Stimulated activated CD8-positive, alpha-beta memory T cell treated with anti-CD3 and anti-CD28 coated beads, Interleukin-7, amount 100 ng/mL, for 48 hours (primary cell): ENCODE measurements at regions not wholly inside any gene's neighbourhood (a gene's known extent, or its start where the extent isn't known, plus 50 kb on each side); places are given as distances from the start of the nearest gene placed in this dataset.

Experiments
- DNase-seq, 2 donors: peaks; one replicate each; pipeline ENCODE4 v3.0.0-alpha.2; 2020; ENCODE audit warnings: low read depth in 1 of 2; ENCODE audit errors: extremely low read depth in 1 of 2

DNA sequence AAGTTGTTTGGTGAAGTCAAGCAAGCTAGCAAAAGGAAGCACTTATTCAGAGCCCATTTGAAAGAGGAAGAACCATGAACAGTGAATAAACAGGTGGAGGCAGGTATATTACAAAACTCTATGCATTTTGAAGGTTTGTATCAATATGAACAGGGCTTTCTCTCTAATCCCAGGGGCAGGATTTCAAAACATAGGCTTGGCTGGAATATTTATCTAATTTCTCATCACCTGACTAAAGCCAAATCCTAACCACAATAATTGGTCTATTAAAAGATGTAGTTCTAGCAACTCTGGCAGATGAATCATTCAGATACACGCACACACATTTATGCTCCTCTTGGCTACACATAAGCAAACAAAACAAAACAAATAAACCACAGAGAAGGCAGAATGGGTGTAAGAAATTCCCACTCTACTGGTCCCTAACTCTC lies 554.4 kb downstream of the INHBA start:
- DNase-seq: no peak

GRCh38 chr7:41147606-41148485 lies 555.0 kb downstream of the INHBA start:
- DNase-seq: no peak

DNA sequence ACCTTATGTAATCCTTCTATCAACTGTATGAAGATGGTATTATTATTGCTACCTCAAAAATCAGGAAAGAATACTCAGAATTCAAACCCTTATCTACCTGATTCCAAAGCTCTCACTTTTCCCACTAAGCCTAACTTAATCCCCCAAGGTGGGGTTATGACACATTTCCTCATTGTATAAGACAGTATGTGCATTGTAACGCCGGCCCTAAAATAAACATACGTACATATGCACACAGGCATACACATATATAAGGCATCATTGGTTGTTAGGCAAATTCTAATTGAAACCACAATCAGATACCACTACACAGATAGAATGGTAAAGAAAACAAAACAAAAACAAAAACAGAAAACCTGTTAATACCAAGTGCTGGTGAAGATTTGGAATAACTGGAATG lies 556.5 kb downstream of the INHBA start:
- DNase-seq: no peak

GRCh38 chr7:41145656-41146055 lies 557.2 kb downstream of the INHBA start:
- DNase-seq: no peak

DNA sequence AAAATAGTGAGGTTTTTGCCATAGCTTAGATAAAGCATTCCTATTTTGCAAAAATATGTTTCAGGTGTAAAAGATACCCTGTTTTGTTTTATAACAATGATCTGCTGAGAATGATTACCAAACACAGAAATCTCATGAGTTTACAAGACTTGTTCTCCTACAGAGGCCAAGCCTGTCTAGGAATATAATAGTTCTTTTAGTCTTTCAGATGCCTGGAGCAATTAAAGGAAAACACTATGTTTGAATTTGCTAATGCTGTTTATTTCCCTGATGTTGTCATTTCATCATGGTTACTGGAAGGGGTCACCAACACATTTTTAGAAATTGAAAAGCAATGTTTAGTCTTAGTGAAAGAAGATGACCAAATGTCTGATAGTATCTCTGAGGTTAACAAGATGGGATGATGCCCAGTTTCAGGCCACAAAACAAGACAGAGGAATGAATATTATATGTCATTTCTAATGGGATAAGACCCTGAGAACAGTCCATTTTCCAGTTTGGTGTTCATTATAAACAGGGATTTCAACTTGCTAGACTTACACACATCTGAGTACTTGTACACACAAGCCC lies 559.9 kb downstream of the INHBA start:
- no peak for DNase-seq

DNA sequence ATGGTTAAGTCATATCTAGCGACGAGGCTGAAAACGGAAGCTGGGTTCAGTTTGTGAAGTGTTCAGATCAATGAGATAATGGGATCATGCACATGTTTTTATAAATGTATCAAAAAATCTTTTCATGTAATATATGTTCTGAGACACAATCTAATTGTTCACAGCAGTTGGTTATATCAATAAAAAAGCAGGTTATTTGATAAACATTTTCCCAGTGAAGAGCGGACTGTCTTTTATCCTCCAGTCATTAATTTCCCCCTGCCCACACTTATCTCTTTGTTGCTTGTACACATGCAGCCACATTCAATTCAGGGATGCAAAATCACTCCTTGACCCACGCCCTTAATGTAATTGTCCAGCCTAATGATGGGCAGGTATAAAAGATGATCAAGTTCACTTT lies 563.1 kb downstream of the INHBA start:
- no peak for DNase-seq

DNA sequence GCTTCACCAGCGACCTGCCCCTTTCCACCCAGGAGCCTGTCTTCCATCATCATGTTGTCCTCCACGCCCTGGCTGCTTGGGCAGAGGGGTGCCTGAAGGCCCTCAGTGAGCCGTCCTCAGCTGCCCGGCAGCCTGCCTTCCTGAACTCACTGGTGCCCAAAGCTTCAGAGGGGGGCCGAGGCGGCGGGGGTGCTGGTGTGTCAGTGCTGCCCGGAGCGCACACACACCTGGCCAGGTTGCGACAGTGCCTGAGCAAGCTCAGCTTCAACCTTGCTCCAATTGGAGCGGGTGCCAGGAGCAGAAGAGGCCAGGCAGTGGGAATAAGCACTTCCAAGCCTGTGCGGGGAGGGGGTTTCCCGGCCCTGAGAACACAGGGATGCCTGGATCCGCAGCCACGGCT lies 566.3 kb downstream of the INHBA start:
- DNase-seq: no peak

DNA sequence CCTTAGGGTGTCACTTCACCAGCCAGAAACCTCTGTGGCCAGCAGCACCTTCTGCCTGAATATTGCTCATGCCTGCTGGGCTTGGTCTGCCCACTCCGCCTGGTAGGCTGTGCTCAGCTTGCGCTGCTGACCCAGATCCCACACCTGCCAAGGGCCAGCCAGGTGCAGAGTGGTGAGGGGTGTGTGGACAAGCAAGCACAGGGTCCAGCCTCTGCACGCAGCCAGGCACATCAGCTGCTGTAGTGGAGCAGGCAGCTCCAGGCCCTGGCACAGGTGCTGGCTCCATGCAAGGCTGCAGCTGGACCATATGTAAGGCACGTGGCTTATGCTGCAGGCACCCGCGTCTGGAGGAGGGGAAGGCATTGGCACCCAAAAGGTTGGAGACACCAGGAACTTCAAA lies 567.4 kb downstream of the INHBA start:
- no peak for DNase-seq

DNA sequence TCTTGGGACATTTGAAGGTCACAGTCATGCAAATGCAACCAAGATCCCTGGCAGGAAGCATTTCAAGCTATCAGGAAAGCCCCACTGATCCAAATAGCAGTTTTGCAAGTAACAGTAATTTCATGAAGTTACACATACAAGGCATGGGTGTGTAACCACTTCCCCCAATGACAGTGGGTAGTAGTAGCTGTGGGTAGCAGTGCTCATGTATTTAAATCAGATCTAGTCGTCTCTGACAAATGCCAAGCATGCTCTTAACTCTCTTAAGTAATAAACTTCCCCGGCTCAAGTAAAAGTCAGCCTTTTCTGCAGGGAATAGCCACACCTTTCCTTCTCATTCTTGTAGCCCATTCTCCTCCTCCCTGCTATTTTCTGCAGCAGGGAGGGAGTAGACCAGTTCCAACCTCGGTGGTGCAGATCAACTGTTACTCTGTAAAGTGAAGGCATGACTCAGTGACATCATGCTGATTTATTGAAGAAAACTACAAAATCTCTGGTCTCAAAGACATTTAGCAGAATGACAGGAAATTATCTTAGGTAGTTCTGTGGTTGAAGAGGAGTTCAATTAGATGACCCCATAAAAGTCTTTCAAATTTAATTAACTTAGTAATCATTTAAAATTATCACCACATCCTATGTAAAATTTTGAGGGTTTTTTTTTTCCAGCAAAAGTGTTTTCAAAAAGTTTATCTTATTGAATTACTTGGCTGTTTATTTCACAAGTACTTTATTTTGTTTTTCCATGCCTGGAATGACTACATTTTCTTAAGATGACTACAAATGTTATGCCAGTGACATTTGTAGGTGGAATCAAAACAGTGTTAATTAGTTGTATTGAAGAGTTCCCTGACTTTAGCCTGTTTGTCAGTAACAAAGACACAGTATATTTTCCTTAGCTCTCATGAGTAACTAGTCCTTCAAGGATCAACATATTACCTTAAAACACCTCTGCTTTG lies 568.3 kb downstream of the INHBA start:
- DNase-seq: no peak

GRCh38 chr7:41133690-41134299 lies 569.1 kb downstream of the INHBA start:
- no peak for DNase-seq

DNA sequence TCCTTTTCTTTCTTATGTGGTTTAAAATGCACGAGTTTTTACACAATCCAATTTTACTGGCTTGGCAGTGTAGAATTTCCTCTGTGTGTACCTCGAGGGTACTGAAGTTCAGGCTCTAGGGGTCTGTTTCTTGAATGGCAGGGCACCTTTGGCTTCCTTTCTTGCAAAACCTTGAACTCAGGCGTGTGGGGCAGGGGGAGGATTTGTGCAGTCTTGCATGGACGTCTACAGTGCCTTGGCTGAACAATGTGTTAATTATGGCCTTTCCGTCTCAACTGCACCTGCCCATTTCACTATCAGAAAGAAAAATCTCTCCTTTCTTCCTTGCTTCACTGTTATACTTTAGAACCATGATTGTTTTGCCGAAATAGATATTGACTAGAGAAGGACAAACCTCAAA lies 570.9 kb downstream of the INHBA start:
- DNase-seq: no peak

DNA sequence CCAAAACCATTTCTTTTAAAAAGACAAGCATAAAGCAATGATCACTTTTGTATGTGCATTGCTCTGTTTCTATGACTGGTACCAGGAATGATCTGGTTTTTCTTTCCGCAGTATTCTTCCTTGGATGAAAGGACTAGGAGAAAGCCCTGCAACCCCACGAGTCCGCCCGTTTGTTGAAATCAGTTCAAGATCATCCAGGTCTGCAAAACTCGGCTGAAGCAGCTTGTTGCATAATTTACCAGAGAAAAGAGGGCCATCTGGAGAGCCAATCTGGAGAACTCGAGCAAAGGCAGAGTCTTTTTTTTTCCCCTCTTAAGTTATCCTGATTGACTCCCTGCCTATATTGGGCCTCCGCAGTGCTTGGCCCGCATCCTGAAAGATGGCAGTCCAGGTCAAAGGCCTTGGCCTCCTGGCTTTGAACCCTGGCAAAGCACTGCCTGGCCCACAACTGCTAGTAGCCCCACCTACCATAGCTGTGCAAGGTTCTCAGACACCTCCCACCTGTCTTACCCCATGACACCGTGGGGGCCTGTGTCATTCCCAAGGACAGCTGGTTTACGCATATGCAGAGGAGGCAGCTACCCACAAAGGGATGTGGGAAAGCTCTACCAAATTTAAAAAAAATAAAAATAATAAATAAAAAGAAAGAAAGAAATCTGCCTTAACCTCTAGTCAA lies 572.2 kb downstream of the INHBA start:
- no peak for DNase-seq

- DNase-seq: no peak
Observed at GRCh38 chr7:41130086-41130485, 572.8 kb downstream of the INHBA start.

DNA sequence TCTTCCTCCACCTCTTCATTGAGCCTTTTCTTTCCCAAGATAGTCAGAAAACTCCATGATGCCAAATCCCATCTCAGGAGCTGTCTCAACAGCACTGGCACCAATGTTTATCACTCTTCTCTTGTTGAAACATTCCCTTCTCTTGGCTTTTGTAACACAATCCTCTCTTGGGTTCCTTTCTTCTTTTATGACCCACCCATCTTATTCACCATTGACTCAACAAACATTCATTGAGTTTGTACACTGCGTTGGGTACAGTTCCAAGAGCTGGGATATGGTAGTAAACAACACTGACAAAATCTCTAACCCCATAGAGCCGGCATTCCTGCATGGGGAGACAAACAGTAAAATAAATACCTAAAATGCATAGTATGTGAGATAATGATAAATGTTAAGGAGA lies 577.5 kb downstream of the INHBA start:
- no peak for DNase-seq

GRCh38 chr7:41122256-41122987 lies 580.5 kb downstream of the INHBA start:
- no peak for DNase-seq

GRCh38 chr7:41121228-41121627 lies 581.7 kb downstream of the INHBA start:
- no peak for DNase-seq

DNA sequence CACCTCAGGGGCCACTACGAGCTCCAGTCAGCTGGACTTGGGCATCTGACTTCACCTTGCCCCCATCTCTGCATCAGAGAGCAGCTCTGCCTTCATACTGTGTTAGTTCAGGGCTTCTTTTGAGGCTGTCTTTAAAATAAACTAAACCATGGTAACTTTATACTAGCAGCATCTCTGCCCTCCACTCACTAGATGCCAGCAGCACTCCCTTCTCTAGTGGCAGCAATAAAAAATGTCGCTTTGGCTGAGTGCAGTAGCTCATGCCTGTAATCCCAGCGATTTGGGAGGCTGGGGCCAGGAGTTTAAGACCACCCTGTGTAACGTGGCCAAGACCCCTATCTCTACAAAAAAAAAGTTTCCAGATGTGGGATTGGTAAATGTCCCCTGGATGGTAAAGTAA lies 584.4 kb downstream of the INHBA start:
- DNase-seq: no peak

GRCh38 chr7:41117431-41117830 lies 585.5 kb downstream of the INHBA start:
- no peak for DNase-seq

DNA sequence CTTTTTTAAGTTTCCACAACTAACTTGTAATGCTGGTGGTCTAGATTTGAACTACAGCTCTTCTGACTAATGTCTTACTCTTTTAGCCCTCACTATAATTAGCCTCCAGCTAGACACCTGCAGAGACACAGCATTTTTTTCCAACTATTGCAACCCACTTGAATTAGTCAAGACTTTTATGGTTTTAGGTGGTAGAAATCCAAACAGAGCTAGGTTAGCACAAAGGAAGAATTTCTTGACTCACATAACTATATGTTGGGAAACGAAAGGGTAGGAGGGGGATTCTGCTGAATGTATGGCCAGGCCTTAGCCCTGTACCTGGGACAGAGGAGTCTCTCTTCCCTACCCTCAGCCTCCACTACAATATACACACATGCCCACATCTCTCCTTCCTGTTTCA lies 586.1 kb downstream of the INHBA start:
- no peak for DNase-seq

DNA sequence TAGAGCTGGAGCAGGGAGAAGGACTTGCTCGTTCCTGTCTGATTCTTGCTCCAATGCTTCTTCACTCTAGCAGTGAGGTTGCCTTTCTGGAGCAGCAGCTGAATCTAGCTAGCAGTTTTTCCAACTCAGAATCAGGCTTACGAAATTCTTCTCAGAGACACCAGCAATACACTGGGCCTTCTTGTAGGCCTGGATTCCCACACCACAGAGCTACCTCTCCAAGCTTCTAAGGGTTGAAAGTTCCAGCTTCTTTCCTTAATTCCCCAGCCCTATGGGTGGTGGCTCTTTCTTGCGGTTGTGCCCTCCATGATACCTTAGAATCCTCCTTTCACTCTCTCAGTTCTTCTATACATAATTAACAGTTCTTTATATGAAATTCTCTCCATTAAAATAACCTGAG lies 586.6 kb downstream of the INHBA start:
- no peak for DNase-seq
